ENCODE measurements at regions not wholly inside any gene's neighbourhood (a gene's known extent, or its start where the extent isn't known, plus 50 kb on each side); places are given as distances from the start of the nearest gene placed in this dataset.
"Not testable (repeated sequence)": the region's sequence is repeated elsewhere in the genome, so short reads cannot be mapped to it uniquely, and the experiment has no call there.

- no peak for DNase-seq
Observed at GRCh38 chr11:38538866-38539680, 1941.0 kb upstream of the RAG2 start.

DNA sequence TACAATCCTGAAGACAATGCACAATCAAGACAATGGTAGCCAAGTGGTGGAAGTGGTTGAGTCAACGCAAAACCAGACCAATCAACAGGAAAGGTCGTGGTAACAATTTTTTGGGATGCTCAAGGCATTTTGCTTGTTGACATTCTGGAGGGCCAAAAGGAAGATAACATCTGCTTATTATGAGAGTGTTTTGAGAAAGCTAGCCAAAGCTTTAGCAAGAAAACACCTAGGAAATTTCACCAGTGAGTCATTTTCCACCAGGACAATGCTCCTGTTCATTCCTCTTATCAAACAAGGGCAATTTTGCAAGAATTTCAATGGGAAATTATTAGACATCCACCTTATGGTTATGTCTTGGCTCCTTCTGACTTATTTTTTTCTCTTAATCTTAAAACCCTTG lies 1932.2 kb upstream of the RAG2 start:
- DNase-seq, result no peak

DNA sequence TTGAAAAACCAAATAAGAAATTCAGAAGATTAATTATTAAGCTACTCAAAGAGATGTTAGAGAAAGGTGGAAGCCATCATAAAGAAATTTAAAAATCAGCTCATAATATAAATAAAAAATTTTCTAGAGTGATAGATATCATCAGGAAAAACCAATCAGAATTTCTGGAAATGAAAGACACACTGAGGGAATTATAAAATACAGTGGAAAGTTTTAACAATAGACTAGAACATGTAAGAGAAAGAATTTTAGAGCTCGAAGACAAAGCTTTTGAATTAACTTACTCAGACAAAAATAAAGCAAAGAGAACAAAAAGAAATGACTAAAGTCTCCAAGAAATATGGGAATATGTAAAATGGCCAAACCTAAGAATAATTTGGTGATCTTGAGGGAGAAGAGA lies 1926.9 kb upstream of the RAG2 start:
- no peak for DNase-seq

GRCh38 chr11:38517991-38518390 lies 1920.0 kb upstream of the RAG2 start:
- DNase-seq, result no peak

DNA sequence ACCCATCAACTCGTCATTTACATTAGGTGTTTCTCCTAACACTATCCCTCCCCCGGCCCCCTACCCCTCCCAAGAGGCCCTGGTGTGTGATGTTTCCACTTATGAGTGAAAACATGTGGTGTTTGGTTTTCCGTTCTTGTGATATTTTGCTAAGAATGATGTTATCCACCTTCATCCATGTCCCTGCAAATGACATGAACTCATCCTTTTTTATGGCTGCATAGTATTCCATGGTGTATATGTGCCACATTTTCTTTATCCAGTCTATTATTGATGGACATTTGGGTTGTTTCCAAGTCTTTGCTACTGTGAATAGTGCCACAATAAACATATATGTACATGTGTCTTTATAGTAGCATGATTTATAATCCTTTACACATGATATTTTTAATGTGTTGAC lies 1914.8 kb upstream of the RAG2 start:
- not testable (repeated sequence) for DNase-seq

GRCh38 chr11:38510041-38510440 lies 1912.0 kb upstream of the RAG2 start:
- DNase-seq, result no peak

DNA sequence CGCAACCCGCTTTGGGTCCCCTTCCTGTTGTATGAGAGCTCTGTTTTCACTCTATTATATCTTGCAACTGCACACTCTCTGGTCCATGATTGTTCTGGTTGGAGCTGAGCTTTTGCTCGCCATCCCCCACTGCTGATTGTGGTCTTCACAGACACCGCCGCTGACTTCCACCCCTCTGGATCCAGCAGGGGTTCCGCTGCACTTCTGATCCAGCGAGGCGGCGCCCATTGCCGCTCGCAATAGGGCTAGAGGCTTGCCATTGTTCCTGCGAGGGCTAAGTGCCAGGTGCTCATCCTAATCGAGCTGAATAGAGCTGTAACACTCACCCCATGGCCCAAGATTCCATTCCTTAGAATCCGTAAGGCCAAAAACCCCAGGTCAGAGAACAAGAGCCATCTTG lies 1905.8 kb upstream of the RAG2 start:
- DNase-seq, result no peak

- no peak for DNase-seq
Observed at GRCh38 chr11:38498721-38499120, 1900.7 kb upstream of the RAG2 start.

DNA sequence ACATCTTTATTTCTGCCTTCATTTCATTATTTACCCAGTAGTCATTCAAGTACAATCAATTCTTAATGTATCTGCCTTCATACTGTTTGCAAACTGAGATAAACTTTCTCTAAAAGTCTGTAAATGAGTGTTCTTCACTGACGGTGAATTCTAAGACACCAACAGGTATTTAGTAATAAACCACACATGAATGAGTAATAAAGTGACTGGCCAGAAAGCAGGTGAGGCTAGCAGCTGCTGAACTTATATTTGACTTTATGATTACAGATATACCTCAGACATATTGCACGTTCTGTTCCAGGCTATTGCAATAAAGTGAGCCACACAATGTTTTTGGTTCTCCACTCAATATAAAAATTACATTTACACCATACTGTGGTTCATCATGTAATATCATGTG lies 1894.0 kb upstream of the RAG2 start:
- no peak for DNase-seq

- DNase-seq, result no peak
Observed at GRCh38 chr11:38481391-38481790, 1883.4 kb upstream of the RAG2 start.

GRCh38 chr11:38476808-38477575 lies 1879.0 kb upstream of the RAG2 start:
- no peak for DNase-seq

- DNase-seq, result no peak
Observed at GRCh38 chr11:38461751-38462150, 1863.7 kb upstream of the RAG2 start.

DNA sequence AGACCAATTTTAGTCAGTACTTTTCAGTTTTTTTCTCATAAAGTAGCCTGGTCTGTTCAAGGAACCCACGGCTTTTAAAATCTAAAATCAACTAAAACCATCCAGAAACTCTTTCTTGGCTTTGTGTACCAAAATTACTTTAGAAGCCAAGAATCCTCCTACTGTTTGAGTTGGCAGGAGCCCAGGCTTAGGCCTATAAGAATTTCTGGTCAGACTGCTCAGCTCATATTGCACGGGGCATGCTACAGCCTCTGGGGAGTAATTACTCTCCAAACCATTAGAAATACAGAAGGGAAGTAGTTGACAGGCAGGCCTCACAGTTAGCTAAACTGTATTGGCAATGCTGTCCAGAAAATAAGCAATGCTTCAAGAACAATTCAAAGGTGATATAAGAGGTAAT lies 1862.9 kb upstream of the RAG2 start:
- DNase-seq, result no peak

DNA sequence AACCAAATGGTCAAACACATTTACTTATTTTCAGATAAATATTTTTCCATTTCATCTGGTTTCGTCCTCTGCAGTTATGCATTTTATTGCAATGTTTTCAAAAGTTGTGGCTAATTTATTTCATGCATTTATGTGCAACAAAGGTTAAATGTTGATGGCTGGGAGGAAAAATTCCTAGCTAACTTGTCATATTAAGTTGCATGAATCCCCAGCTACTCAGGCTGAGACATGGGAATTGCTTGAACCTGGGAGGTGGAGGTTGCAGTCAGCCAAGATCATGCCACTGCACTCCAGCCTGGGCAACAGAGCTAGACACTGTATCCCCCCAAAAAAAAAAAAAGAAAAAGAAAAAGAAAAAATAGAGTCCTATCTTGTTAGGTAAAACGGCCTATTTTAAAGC lies 1862.4 kb upstream of the RAG2 start:
- DNase-seq, result no peak

GRCh38 chr11:38456371-38456770 lies 1858.3 kb upstream of the RAG2 start:
- no peak for DNase-seq

DNA sequence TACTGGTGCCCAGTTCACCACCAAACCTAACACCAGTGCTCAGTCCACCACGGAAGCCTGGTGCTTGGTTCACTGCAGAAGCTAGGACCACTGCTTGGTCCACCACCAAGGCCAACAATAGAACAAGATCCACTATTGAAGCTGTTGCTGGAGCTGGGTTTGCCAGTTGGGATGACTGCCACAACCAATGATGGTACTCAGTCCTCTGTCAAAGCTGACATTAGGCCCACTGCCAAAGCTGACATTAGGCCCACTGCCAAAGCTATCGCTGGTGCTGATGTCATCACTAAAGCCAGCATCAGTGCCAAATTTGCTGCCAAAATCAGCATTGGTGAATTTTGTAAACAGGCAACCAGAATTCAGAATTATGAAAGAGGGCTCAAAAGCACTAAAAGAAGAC lies 1850.2 kb upstream of the RAG2 start:
- no peak for DNase-seq

GRCh38 chr11:38446336-38446735 lies 1848.3 kb upstream of the RAG2 start:
- DNase-seq, result no peak

GRCh38 chr11:38438091-38438490 lies 1840.1 kb upstream of the RAG2 start:
- DNase-seq, result no peak

DNA sequence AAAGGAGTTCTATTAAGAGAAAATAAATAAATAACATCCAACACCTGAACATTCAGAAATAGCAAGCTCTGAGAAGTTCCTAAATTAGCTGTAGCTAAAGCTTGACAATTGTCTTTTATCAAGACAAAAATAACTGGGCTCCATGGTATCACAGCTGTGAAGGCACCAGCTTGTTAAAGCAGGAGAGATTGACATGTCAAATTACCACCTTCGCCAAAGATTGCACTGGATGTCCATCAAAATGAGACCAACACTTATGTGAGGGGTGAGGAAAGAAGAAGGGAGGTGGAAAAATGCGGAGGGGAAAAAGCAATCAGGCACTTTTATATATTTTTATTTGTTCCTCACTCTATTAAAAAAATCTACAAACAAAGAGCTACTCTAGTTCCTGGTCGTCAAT lies 1827.5 kb upstream of the RAG2 start:
- DNase-seq, result no peak

DNA sequence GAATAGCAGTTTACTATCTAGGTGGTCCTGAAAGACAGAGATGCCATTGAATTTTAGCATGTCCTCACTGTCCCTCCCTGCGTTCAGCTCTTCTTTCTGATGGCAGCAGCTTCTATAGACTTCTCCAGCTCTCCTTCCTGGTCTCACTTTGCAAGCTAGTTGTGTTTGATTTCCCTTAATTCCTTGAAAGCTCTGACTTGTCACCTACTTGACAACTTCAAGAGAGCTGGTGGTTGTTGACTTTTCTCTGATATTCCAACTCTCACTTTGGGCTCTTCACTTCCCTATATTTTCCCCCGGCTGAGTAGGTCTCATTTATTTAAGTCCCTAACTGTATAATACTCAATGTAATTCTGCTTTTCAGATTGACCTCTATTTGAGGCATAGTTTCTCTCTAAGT lies 1825.0 kb upstream of the RAG2 start:
- no peak for DNase-seq

DNA sequence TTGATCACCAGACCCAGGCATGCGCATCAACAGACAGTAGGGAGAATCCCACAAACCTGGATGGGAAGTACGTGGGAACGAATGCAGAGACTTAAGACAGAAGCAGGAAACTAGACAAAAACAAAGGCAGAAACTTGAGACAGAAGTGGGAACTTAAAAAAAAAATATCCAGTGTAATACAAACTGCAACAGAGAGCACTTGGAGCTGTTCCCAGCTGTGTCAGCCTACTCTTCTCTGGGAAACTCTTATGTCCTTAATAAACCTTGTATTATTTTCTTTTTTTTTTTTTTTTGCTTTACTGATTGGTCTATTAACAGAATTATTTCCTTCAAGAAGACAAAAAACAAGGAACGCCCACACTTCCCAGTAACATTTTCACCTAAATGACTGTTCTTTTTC lies 1818.1 kb upstream of the RAG2 start:
- no peak for DNase-seq

- DNase-seq, result no peak
Observed at GRCh38 chr11:38411149-38411548, 1813.1 kb upstream of the RAG2 start.

DNA sequence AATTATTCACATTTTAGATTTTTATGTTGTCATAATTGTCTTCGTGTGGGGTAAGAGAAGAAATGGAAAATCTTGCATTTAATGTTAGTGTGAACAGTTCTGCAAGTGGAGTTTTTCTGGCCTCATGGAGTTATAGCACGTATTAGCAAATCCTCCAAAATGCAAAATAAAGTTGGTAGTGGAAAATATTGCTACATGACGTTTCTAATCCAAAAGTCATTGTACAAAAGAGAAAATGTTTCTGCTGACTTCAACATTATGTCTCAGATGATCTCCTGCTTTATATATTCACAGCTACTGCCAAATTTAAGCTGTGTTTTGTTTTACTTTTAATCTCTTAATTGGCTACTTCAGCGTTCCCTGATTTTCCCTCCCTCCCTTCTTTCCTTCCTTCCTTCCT lies 1804.0 kb upstream of the RAG2 start:
- no peak for DNase-seq

GRCh38 chr11:38392176-38392575 lies 1794.1 kb upstream of the RAG2 start:
- DNase-seq, result no peak

- no peak for DNase-seq
Observed at GRCh38 chr11:38384568-38384967, 1786.5 kb upstream of the RAG2 start.
